GM23338 (cell line): ENCODE measurements at regions not wholly inside any gene's neighbourhood (a gene's known extent, or its start where the extent isn't known, plus 50 kb on each side); places are given as distances from the start of the nearest gene placed in this dataset.

Experiments
- ATAC-seq: fragments of 200-7000 bp; cut with Tn5 transposase; 3 replicates; pipeline ENCODE4 v1.9.1; 2020
- DNase-seq: peaks from one replicate; pipeline ENCODE4 v3.0.0-alpha.2; 2015; ENCODE audit warnings: low spot score
- H2AFZ ChIP-seq: fragments of 200-600 bp; sonication (generic); 2 replicates; pipeline ENCODE4 v1.8.0; 2016; ENCODE audit warnings: antibody characterized with exemption, mild to moderate bottlenecking, moderate library complexity
- H3F3A ChIP-seq: fragments of 200-600 bp; sonication (generic); replicated peaks from 2 replicates; pipeline ENCODE4 v1.8.0; 2017; ENCODE audit warnings: antibody characterized with exemption, mixed run types, low read depth
- H3K27ac ChIP-seq: fragments of 200-600 bp; sonication (generic); 2 replicates; pipeline ENCODE4 v1.6.1; 2016; ENCODE audit warnings: low read depth
- H3K27me3 ChIP-seq: fragments of 200-600 bp; sonication (generic); 2 replicates; pipeline ENCODE4 v1.8.0; 2016; ENCODE audit warnings: mild to moderate bottlenecking, mixed run types, moderate library complexity; ENCODE audit not compliant: insufficient read depth
- H3K36me3 ChIP-seq: fragments of 200-600 bp; sonication (generic); 2 replicates; pipeline ENCODE4 v1.8.0; 2016; ENCODE audit warnings: mild to moderate bottlenecking; ENCODE audit not compliant: insufficient read depth
- H3K4me1 ChIP-seq: fragments of 200-600 bp; sonication (generic); 2 replicates; pipeline ENCODE4 v1.8.0; 2016; ENCODE audit warnings: mild to moderate bottlenecking, moderate library complexity; ENCODE audit not compliant: insufficient read depth
- H3K4me2 ChIP-seq: fragments of 200-600 bp; sonication (generic); 2 replicates; pipeline ENCODE4 v1.7.1; 2017; ENCODE audit warnings: mixed run types
- H3K4me3 ChIP-seq: fragments of 200-600 bp; sonication (generic); 2 replicates; pipeline ENCODE4 v1.6.1; 2016; ENCODE audit warnings: mixed run types
- H3K79me2 ChIP-seq: fragments of 200-600 bp; sonication (generic); replicated peaks from 2 replicates; pipeline ENCODE4 v1.8.0; 2017; ENCODE audit warnings: mild to moderate bottlenecking; ENCODE audit not compliant: insufficient read depth
- H3K9me2 ChIP-seq: fragments of 200-600 bp; sonication (generic); 2 replicates; pipeline ENCODE4 v1.8.0; 2017; ENCODE audit not compliant: insufficient read depth
- H4K20me1 ChIP-seq: fragments of 200-600 bp; sonication (generic); replicated peaks from 2 replicates; pipeline ENCODE4 v1.8.0; 2017; ENCODE audit warnings: mild to moderate bottlenecking; ENCODE audit not compliant: insufficient read depth
- H3K27ac Mint-ChIP-seq: 2 replicates; pipeline ENCODE4 v1.8.0; 2020; ENCODE audit warnings: inconsistent platforms, mild to moderate bottlenecking, moderate library complexity, mixed read lengths
- H3K27me3 Mint-ChIP-seq: 3 replicates; pipeline ENCODE4 v1.8.0; 2022; ENCODE audit warnings: low read depth, mild to moderate bottlenecking, moderate library complexity, mixed read lengths, inconsistent platforms; ENCODE audit not compliant: insufficient read depth, poor library complexity
- H3K36me3 Mint-ChIP-seq: 3 replicates; pipeline ENCODE4 v1.8.0; 2021; ENCODE audit warnings: low read depth, mild to moderate bottlenecking, inconsistent platforms, moderate library complexity, mixed read lengths
- H3K4me1 Mint-ChIP-seq: 3 replicates; pipeline ENCODE4 v1.8.0; 2020; ENCODE audit warnings: mild to moderate bottlenecking, inconsistent platforms, mixed read lengths
- H3K4me3 Mint-ChIP-seq: 3 replicates; pipeline ENCODE4 v1.8.0; 2021; ENCODE audit warnings: moderate library complexity, mild to moderate bottlenecking, inconsistent platforms, mixed read lengths
- H3K9me3 Mint-ChIP-seq: 3 replicates; pipeline ENCODE4 v1.8.0; 2020; ENCODE audit warnings: moderate library complexity, mild to moderate bottlenecking, inconsistent platforms, mixed read lengths
- CREB1 ChIP-seq: fragments of 250-450 bp; sonication (Bioruptor Pico); IDR thresholded peaks from 2 replicates; pipeline ENCODE4 v1.5.0; 2020; ENCODE audit warnings: low read depth, mild to moderate bottlenecking, moderate library complexity
- EZH2 ChIP-seq: fragments of 200-600 bp; sonication (generic); IDR thresholded peaks from one replicate; pipeline ENCODE4 v1.8.0; 2017; ENCODE audit warnings: antibody characterized with exemption, mild to moderate bottlenecking, low read depth; ENCODE audit not compliant: unreplicated experiment
- EZH2phosphoT487 ChIP-seq: fragments of 200-600 bp; sonication (generic); IDR thresholded peaks from one replicate; pipeline ENCODE4 v1.8.1; 2018; ENCODE audit warnings: antibody characterized with exemption; ENCODE audit not compliant: unreplicated experiment
- JUNB ChIP-seq: IDR thresholded peaks from one replicate; pipeline ENCODE4 v1.6.1; 2016; ENCODE audit warnings: antibody characterized with exemption; ENCODE audit not compliant: unreplicated experiment
- NANOG ChIP-seq: IDR thresholded peaks from 2 replicates; pipeline ENCODE4 v1.6.1; 2016; ENCODE audit warnings: antibody characterized with exemption, borderline replicate concordance
- POLR2AphosphoS5 ChIP-seq: IDR thresholded peaks from 2 replicates; pipeline ENCODE4 v1.6.1; 2016; ENCODE audit warnings: antibody characterized with exemption, low read depth
- STAT1 ChIP-seq: IDR thresholded peaks from one replicate; pipeline ENCODE4 v1.6.1; 2016; ENCODE audit warnings: antibody characterized with exemption; ENCODE audit not compliant: unreplicated experiment
- ZNF114 ChIP-seq: fragments of 250-450 bp; sonication (Bioruptor Pico); IDR thresholded peaks from 2 replicates; pipeline ENCODE4 v1.5.0; 2020; ENCODE audit warnings: mild to moderate bottlenecking, moderate library complexity
- TF ChIP-seq, protein P1 (sequence below): fragments of 250-450 bp; sonication (Bioruptor Pico); IDR thresholded peaks from 2 replicates; pipeline ENCODE4 v1.5.0; 2020; ENCODE audit warnings: mild to moderate bottlenecking, moderate library complexity
- TF ChIP-seq, protein P2 (sequence below): IDR thresholded peaks from one replicate; pipeline ENCODE4 v1.6.1; 2018; ENCODE audit warnings: antibody characterized with exemption; ENCODE audit not compliant: unreplicated experiment
- TF ChIP-seq, protein P3 (sequence below), 2 experiments: fragments of 200-600 bp in 1 of 2; sonication (generic) in 1 of 2; conservative IDR thresholded peaks; 2 replicates each; pipeline versions ENCODE4 v1.5.1 to v1.6.1; 2016 to 2017; ENCODE audit warnings: antibody characterized with exemption in 2 of 2, low read depth in 2 of 2, mild to moderate bottlenecking in 2 of 2, moderate library complexity in 1 of 2

DNA sequence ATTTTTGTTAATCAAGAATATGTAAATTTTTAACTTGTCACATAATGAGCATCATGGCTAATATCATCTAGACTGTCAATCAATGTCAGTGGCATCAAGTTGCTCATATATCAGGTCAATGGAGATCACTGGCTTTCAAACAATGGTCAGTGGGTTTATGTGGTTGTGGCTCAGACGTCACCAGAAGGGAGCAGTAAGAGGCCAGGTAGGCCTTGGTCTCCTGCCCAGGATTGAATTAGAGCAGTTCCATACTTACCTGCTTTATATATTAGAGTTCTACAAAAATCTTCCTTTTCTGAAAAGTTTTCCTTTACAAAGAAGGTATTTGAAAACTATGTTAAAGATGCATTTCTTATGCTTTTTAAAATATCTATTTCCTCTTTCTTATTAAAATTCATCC is 206.3 kb upstream of the B3GALT2 start (continued):
- TF ChIP-seq, protein P1, sequence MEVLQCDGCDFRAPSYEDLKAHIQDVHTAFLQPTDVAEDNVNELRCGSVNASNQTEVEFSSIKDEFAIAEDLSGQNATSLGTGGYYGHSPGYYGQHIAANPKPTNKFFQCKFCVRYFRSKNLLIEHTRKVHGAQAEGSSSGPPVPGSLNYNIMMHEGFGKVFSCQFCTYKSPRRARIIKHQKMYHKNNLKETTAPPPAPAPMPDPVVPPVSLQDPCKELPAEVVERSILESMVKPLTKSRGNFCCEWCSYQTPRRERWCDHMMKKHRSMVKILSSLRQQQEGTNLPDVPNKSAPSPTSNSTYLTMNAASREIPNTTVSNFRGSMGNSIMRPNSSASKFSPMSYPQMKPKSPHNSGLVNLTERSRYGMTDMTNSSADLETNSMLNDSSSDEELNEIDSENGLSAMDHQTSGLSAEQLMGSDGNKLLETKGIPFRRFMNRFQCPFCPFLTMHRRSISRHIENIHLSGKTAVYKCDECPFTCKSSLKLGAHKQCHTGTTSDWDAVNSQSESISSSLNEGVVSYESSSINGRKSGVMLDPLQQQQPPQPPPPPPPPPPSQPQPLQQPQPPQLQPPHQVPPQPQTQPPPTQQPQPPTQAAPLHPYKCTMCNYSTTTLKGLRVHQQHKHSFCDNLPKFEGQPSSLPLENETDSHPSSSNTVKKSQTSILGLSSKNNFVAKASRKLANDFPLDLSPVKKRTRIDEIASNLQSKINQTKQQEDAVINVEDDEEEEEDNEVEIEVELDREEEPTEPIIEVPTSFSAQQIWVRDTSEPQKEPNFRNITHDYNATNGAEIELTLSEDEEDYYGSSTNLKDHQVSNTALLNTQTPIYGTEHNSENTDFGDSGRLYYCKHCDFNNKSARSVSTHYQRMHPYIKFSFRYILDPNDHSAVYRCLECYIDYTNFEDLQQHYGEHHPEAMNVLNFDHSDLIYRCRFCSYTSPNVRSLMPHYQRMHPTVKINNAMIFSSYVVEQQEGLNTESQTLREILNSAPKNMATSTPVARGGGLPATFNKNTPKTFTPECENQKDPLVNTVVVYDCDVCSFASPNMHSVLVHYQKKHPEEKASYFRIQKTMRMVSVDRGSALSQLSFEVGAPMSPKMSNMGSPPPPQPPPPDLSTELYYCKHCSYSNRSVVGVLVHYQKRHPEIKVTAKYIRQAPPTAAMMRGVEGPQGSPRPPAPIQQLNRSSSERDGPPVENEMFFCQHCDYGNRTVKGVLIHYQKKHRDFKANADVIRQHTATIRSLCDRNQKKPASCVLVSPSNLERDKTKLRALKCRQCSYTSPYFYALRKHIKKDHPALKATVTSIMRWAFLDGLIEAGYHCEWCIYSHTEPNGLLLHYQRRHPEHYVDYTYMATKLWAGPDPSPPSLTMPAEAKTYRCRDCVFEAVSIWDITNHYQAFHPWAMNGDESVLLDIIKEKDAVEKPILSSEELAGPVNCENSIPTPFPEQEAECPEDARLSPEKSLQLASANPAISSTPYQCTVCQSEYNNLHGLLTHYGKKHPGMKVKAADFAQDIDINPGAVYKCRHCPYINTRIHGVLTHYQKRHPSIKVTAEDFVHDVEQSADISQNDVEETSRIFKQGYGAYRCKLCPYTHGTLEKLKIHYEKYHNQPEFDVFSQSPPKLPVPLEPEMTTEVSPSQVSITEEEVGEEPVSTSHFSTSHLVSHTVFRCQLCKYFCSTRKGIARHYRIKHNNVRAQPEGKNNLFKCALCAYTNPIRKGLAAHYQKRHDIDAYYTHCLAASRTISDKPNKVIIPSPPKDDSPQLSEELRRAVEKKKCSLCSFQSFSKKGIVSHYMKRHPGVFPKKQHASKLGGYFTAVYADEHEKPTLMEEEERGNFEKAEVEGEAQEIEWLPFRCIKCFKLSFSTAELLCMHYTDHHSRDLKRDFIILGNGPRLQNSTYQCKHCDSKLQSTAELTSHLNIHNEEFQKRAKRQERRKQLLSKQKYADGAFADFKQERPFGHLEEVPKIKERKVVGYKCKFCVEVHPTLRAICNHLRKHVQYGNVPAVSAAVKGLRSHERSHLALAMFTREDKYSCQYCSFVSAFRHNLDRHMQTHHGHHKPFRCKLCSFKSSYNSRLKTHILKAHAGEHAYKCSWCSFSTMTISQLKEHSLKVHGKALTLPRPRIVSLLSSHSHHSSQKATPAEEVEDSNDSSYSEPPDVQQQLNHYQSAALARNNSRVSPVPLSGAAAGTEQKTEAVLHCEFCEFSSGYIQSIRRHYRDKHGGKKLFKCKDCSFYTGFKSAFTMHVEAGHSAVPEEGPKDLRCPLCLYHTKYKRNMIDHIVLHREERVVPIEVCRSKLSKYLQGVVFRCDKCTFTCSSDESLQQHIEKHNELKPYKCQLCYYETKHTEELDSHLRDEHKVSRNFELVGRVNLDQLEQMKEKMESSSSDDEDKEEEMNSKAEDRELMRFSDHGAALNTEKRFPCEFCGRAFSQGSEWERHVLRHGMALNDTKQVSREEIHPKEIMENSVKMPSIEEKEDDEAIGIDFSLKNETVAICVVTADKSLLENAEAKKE (CRISPR knock-in tag), result no peak

DNA sequence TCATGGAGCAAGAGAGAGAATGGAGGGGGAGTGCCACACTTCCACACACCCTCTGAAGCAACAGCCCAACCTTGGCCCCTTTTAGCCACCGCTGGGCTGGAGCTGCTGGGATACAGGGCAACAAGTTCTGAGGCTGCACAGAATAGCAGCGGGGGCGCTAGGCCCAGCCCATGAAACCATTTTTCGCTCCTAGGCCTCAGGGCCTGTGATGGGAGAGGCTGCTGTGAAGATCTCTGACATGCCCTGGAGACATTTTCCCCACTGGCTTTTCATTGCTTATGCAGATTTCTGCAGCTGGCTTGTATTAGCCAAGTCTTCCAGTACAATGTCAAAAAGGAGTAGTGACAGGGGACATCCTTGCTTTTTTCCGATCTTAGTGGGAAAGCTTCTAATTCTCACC is 202.3 kb upstream of the B3GALT2 start:
- Mint-ChIP-seq H3K36me3 (no peaks in the 10 kb centered on the region), H3K4me3 (no peak overlapping the region), H3K9me3 (no peaks in the 10 kb centered on the region), H3K27me3 (no peaks in the 10 kb centered on the region), H3K4me1 (no peaks in the 10 kb centered on the region), H3K27ac (no peak overlapping the region)
- Histone ChIP-seq H3K27ac (no peak overlapping the region), H3F3A (no peaks in the 10 kb centered on the region), H3K27me3 (no peaks in the 10 kb centered on the region), H3K4me1 (no peaks in the 10 kb centered on the region), H3K79me2 (no peaks in the 10 kb centered on the region), H3K4me3 (no peak overlapping the region), H4K20me1 (no peaks in the 10 kb centered on the region), H3K36me3 (no peaks in the 10 kb centered on the region), H3K9me2 (no peaks in the 10 kb centered on the region), H2AFZ (0 out of 2 replicates have a peak overlapping the region, but pooled peaks have one; percentile 21), H3K4me2 (no peak overlapping the region)
- ATAC-seq, result no peak
- no peak for DNase-seq
- TF ChIP-seq NANOG (no peak), JUNB (no peak), POLR2AphosphoS5 (no peak), EZH2phosphoT487 (no peak), STAT1 (no peak)

DNA sequence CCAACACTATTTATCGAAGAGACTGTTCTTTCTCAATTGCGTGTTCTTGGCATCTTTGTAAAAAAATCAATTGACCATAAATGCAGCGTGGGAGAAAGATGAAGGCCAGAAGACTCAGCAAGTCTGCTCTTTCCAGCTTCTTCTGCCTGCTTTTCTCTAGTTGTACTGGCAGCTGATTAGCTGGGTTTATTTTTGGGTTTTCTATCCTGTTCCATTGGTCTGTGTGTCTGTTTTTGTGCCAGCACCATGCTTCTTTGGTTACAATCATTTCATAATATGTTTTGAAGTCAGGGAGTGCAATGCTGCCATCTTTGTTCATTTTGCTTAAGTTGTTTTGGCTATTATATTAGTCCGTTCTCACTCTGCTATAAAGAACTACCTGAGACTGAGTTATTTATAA is 201.8 kb upstream of the B3GALT2 start:
- Mint-ChIP-seq H3K9me3 (no peaks in the 10 kb centered on the region), H3K4me3 (no peak overlapping the region), H3K27ac (no peak overlapping the region), H3K4me1 (no peaks in the 10 kb centered on the region), H3K27me3 (no peaks in the 10 kb centered on the region), H3K36me3 (no peaks in the 10 kb centered on the region)
- no peaks in the 10 kb centered on the region for H3K9me2 ChIP-seq
- H3K36me3 ChIP-seq, result no peaks in the 10 kb centered on the region
- no peaks in the 10 kb centered on the region for H4K20me1 ChIP-seq
- H3K79me2 ChIP-seq, result no peaks in the 10 kb centered on the region
- no peak overlapping the region for H3K27ac ChIP-seq
- no peaks in the 10 kb centered on the region for H3F3A ChIP-seq
- no peak for ATAC-seq
- no peak overlapping the region for H3K4me3 ChIP-seq
- no peaks in the 10 kb centered on the region for H3K4me1 ChIP-seq
- H2AFZ ChIP-seq, result no peak overlapping the region
- no peak for DNase-seq
- H3K27me3 ChIP-seq, result no peaks in the 10 kb centered on the region
- H3K4me2 ChIP-seq, result no peak overlapping the region
- no peak for TF ChIP-seq EZH2
- no peak for TF ChIP-seq EZH2phosphoT487
- no peak for TF ChIP-seq ZNF114 (CRISPR knock-in tag)
- TF ChIP-seq, protein P2, sequence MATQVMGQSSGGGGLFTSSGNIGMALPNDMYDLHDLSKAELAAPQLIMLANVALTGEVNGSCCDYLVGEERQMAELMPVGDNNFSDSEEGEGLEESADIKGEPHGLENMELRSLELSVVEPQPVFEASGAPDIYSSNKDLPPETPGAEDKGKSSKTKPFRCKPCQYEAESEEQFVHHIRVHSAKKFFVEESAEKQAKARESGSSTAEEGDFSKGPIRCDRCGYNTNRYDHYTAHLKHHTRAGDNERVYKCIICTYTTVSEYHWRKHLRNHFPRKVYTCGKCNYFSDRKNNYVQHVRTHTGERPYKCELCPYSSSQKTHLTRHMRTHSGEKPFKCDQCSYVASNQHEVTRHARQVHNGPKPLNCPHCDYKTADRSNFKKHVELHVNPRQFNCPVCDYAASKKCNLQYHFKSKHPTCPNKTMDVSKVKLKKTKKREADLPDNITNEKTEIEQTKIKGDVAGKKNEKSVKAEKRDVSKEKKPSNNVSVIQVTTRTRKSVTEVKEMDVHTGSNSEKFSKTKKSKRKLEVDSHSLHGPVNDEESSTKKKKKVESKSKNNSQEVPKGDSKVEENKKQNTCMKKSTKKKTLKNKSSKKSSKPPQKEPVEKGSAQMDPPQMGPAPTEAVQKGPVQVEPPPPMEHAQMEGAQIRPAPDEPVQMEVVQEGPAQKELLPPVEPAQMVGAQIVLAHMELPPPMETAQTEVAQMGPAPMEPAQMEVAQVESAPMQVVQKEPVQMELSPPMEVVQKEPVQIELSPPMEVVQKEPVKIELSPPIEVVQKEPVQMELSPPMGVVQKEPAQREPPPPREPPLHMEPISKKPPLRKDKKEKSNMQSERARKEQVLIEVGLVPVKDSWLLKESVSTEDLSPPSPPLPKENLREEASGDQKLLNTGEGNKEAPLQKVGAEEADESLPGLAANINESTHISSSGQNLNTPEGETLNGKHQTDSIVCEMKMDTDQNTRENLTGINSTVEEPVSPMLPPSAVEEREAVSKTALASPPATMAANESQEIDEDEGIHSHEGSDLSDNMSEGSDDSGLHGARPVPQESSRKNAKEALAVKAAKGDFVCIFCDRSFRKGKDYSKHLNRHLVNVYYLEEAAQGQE, result no peak
- no peak for TF ChIP-seq CREB1
- TF ChIP-seq, protein P3, sequence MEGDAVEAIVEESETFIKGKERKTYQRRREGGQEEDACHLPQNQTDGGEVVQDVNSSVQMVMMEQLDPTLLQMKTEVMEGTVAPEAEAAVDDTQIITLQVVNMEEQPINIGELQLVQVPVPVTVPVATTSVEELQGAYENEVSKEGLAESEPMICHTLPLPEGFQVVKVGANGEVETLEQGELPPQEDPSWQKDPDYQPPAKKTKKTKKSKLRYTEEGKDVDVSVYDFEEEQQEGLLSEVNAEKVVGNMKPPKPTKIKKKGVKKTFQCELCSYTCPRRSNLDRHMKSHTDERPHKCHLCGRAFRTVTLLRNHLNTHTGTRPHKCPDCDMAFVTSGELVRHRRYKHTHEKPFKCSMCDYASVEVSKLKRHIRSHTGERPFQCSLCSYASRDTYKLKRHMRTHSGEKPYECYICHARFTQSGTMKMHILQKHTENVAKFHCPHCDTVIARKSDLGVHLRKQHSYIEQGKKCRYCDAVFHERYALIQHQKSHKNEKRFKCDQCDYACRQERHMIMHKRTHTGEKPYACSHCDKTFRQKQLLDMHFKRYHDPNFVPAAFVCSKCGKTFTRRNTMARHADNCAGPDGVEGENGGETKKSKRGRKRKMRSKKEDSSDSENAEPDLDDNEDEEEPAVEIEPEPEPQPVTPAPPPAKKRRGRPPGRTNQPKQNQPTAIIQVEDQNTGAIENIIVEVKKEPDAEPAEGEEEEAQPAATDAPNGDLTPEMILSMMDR (conservative IDR thresholded peaks at IDR 0.05; ENCODE audit: low read depth in 2 of 2), result no peak
